GM18870 (cell line): ENCODE measurements at regions not wholly inside any gene's neighbourhood (a gene's known extent, or its start where the extent isn't known, plus 50 kb on each side); places are given as distances from the start of the nearest gene placed in this dataset.
"Not testable (repeated sequence)": the region's sequence is repeated elsewhere in the genome, so short reads cannot be mapped to it uniquely, and the experiment has no call there.

Experiments
- ATAC-seq: cut with Tn5 transposase; IDR thresholded peaks from one replicate; pipeline ENCODE4 v1.9.1; 2021; ENCODE audit warnings: moderate library complexity; ENCODE audit not compliant: unreplicated experiment

DNA sequence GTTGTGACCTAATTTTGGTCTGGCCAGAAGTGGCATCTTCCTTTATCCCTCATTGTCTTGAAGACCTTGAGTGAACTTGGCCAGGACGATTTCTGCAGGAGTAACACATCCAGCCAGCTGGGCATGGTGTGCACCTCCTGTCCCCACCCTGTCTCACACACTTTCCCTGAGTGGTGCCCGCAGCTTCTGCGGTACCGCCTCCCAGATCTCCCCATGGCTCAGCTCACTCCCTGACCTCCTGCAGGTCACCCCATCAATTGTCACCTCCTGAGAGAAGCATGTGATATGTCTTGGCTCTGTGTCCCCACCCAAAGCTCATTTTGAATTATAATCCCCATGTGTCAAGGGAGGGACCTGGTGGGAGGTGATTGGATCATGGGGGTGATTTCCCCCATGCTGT lies 50.2 kb upstream of the TP53I11 start:
- no peak for ATAC-seq

DNA sequence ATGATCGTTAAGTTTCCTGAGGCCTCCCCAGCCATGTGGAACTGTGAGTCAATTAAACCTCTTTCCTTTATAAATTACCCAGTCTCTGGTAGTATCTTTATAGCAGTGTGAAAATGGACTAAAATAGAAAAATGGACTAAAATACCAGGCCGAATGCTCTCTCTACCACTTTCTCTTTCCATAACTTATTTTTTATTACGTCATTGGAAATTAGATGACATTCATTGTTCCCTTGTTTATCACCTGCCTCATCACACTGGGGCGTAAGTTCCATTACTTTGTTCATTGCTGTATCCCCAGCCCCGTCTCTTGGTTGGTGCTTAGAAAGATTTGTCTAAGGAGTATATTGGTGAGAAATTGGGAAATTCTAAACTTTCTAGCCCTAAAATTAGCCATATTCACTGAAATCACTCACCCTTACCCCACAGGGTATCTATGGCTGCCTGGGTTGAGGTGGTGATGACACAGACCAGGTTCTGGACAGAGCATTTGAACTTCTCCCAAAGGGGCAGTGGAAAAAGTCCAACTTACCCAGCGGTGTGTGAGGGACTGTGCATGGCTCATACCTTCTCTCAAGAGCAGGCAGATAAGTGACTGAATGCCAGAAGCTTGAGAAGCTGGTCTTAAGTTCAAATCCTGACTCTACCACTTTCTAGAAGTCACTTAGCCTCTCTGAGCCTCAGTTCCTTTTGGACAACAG lies 50.9 kb upstream of the TP53I11 start:
- ATAC-seq = no peak

DNA sequence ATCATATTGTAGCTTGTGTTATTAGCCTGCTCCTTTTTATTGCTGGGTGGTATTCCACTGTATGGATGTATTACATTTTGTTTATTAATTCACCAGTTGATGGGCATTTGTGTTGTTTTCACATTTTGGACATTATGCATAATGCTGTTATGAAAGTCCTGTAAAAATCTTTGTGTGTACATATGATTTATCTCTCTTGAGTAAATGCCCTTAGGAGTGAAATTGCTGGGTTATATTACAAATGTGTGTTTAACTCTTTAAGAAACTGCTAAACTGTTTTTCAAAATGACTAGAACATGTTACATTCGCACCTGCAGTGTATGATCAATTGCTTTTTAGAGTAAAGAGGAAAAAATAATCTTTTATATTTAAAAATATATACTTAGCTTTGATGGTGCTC lies 54.4 kb upstream of the TP53I11 start:
- no peak for ATAC-seq

DNA sequence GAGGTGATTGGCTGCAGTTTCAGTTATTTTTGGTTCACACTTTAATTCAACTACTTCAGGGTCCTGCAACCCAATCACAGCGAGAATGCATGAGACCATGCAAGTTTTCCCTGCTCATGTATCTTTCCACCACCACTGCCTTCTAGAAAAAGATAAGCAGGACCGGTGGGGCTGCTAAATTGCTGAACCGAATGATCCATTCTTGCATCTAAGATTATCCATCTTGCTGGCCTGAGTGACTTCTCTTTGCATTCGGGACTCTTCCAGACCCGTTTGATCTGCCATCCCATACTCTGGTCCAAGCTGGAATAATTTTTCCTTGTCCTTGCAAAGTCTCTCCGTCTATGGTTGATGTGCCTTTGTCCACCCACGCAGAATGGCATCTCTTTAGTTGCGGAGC lies 56.3 kb upstream of the TP53I11 start:
- no peak for ATAC-seq

DNA sequence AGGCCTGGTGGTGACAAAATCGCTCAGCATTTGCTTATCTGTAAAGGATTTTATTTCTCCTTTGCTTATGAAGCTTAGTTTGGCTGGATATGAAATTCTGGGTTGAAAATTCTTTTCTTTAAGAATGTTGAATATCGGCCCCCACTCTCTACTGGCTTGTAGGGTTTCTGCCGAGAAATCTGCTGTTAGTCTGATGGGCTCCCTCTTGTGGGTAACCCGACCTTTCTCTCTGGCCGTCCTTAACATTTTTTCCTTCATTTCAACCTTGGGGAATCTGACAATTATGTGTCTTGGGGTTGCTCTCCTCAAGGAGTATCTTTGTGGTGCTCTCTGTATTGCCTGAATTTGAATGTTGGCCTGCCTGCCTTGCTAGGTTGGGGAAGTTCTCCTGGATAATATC lies 65.3 kb upstream of the TP53I11 start:
- not testable (repeated sequence) for ATAC-seq

GRCh38 chr11:45016446-45016845 lies 65.8 kb upstream of the TP53I11 start:
- ATAC-seq = not testable (repeated sequence)

- no peak for ATAC-seq
Measured at GRCh38 chr11:45017329-45017728, 66.6 kb upstream of the TP53I11 start.

GRCh38 chr11:45021001-45021400 lies 70.3 kb upstream of the TP53I11 start:
- ATAC-seq = no peak

DNA sequence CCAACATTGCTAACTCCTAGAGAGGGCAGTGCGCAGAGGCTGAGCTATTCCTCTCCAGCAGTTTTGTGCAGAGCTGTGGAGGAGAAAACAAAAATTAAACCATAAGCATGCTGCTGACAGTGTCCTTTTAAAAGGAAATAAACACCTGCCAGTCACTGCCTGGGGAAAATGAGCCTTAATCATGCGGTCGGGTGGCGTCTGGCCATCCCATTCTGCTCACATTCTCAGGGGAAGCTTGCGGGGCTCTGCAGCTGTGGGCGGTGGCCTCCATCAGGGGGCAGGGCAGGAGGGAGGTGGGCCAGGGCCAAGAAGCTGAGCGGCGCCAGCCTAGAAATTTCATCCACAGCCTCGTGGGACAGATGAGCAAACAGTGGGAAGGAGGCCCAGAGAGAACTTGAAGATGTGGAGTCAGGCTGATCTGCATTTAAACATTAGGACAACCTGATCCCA lies 71.0 kb upstream of the TP53I11 start:
- no peak for ATAC-seq

DNA sequence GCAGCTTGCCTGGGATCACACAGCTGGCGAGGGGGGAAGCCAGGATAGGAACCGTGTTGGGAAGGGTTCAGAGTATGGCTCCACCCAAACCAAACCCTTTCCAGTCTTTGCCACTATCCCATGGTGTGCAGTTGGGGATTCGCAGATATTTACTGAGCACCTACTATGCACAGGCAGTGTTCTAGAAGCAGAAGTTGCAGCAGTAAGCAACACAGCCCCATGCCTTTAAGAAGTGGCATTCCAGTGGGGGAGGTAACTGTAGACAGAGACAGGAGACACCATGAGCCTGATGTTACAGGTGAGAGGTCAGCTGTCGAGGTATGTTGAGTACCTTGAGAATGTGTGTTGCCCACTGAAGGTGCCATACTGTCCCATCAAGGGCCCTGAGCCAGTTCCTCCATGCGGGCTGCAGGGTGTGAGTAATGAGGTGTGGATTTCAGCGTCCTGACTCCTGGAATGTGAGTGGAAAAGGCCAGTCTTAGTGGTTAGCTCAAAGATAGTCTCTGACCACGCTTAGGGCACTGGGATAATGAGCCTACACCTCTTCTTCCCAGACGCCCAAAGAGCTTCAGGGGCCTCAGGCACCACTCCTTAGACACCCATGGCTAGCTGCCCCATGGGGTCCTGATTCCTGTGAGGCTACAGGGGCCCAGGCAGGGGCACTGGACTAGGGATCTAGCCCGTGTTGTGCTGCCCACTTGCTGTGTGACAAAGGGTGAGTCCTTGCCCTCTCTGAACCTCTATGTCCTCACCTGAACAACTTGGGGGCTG lies 71.8 kb upstream of the TP53I11 start:
- no peak for ATAC-seq

DNA sequence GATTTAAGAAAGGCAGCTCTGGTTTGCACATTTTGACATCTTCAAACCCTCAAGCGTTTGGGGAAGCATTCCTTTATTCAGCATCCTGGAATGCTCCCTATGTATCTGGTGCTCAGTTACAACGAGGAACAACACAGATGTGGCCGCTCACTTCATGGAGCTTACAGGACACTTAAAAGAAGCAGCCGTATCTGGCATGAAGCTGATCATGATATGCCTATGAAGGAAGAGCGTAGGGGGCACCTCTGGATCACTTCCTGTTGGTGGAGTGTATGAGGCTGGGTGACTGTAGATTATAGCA lies 72.3 kb upstream of the TP53I11 start:
- no peak for ATAC-seq

DNA sequence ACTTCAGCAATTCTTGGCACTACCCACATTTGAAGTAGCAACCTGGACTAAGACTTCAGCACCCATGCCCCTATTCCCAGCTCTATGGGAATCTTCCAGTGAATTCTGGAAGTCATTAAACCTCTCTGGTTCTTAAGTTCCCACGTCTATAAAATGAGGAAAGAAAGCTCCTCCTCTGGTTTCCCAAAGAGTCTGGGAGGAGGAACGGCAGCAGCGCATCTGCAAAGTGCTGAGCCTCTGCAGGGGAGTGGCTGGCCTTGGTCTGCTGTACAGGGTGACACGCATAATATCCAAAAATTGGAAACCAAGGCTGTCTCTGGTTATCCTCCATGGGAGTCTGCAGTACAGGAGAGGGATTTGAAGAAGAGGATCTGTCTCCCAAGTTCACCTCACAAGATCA lies 73.6 kb upstream of the TP53I11 start:
- no peak for ATAC-seq

DNA sequence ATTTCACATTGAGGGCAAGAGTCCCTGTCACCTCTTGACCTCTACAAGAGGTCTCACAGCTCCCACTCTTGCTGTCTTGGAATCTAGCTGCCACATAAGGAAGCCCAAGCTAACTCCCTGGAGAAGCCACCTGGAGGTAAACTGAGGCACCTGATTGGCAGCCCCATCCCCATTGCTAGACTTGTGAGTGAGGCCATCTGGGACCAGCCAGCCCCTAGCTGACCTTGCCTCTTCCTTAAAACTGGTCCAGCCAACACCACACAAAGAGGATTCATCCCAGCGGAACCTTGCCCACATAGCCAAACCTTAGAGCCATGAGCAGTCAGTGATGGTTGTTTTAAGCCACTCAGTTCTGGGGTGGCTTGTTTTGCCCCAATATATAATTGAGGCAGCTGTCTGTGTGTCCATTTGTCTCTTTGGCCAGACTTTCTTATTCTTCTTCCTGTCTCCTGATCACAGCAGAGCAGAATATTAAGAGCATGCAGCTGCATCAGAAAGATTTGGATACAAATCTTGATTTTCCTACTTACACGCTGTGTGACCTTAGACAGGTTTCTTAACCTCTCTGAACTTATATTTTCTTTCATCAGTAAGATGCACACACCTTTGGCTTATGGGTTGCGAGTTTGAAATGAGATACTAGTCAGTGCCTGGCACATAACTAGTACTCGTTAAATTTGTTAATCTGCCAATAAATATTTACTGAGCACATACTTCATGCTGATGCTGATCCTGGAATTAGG lies 74.3 kb upstream of the TP53I11 start:
- ATAC-seq = no peak

GRCh38 chr11:45025716-45026492 lies 75.2 kb upstream of the TP53I11 start:
- ATAC-seq = no peak

GRCh38 chr11:45026835-45027234 lies 76.2 kb upstream of the TP53I11 start:
- no peak for ATAC-seq

- ATAC-seq = no peak
Measured at GRCh38 chr11:45027312-45027711, 76.6 kb upstream of the TP53I11 start.

DNA sequence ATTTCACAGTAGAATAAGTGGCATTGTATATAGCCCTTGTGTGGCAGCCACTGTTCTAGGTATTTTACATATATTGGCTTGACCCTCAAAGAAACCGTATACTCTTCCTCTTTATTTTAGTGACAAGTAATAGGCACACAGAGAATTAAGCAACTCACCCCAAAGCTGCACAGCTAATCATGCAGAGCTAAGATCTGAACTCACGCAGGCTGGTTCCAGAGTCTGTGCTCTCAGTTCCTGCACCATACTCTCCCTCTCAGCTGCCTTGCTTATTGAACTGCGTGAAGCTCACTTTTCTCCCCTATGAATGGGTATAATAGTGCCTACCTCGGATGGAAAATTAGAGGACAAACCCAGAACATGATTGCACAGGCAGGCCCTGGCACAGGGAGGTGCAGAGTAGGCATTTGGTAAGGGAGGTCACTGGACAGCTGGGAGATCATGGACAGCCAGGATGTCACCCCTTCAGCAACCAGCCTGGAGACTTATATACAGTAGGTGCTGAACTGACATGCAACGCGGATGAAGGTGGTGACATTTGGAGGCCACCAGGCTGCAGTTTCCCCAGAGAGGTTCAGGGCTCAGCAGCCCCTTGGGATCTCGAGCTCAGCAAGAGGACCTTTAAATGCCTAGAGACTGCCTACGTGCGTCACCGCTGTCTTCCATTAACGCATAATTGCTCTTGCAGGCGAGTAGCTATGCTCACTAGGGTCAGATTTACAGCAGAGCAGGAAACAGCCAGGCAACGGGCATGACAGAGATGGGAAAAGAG lies 78.4 kb upstream of the TP53I11 start:
- ATAC-seq = no peak

- no peak for ATAC-seq
Measured at GRCh38 chr11:45030778-45031177, 80.1 kb upstream of the TP53I11 start.

DNA sequence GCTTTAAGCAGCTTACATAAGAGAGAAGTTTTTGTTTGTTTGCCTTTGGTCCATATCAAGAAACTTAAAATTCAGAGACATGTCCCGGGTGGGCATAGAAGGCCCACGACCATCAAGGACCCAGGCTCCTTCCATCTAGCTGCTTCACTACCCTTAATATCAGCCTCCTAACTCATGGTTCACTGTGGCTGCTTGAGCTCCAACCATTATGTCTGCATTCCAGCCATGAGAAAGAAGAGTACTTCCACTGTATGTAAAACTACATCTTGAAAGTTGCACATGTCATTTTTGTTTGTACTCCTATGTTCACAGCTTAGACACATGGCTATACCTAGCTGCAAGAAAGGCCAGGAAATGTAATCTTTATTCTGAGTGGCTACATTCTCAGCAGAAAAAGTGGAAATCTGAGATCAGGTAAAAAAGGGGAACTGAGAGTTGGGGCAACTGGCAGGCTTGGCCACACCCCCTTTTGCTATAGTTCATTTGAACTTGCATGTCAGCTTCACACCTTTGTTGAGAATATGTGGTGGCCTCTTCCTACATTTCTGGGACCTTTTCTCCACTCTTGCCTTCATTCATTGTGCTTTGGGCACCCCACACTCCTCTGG lies 81.3 kb upstream of the TP53I11 start:
- ATAC-seq = peak; percentile 89

DNA sequence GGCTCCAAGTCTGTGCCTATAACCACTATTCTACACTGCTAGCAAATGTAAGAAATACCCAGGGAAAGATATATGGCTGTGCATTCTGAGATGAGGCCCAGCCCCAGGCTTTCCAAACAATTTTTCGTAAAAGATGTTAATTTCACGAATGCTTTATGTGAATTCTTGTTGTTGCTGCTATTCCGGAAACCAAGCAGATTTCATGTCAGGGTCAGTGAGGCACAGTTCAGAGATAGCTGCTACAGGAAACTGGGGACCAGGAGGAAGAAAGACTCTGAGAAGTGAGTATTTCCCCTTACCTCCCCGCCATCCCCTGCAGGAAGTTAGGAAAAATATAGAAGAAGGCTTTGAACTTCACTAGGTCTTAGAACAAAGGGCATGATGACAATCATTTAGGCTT lies 84.7 kb upstream of the TP53I11 start:
- no peak for ATAC-seq
